ENCODE measurements at regions not wholly inside any gene's neighbourhood (a gene's known extent, or its start where the extent isn't known, plus 50 kb on each side); places are given as distances from the start of the nearest gene placed in this dataset.

DNA sequence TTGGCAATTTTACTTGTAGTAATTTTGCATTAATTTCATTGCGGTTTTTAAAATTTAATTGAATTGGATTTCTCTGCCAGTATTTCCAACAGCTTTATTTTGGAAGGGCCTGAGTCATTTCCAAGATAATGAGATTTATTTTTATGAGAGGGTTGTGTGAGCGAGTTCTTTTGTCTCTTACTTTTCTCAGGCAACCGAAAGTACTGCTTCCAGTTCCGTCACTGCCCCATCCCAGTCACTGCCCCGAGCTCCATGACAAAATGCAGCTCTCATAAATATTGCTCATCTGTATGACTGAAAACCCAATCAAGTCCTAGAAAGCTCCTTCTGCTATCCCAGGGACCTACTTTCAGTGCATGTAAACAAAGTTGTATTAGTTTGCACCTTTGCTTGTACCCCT is 468.4 kb upstream of the SEMA3D start:
- no peak overlapping the region for H3K4me3 Mint-ChIP-seq
- TF ChIP-seq, protein P1, sequence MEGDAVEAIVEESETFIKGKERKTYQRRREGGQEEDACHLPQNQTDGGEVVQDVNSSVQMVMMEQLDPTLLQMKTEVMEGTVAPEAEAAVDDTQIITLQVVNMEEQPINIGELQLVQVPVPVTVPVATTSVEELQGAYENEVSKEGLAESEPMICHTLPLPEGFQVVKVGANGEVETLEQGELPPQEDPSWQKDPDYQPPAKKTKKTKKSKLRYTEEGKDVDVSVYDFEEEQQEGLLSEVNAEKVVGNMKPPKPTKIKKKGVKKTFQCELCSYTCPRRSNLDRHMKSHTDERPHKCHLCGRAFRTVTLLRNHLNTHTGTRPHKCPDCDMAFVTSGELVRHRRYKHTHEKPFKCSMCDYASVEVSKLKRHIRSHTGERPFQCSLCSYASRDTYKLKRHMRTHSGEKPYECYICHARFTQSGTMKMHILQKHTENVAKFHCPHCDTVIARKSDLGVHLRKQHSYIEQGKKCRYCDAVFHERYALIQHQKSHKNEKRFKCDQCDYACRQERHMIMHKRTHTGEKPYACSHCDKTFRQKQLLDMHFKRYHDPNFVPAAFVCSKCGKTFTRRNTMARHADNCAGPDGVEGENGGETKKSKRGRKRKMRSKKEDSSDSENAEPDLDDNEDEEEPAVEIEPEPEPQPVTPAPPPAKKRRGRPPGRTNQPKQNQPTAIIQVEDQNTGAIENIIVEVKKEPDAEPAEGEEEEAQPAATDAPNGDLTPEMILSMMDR (conservative IDR thresholded peaks at IDR 0.05): no peak
- no peaks in the 10 kb centered on the region for H3K9me3 Mint-ChIP-seq
- DNase-seq (ENCODE audit: low read depth, low spot score): no peak
- H3K27me3 Mint-ChIP-seq (ENCODE audit: low read depth): no peaks in the 10 kb centered on the region
- H3K27ac Mint-ChIP-seq (ENCODE audit: unreplicated experiment): no peak overlapping the region
- no peaks in the 10 kb centered on the region for H3K4me1 Mint-ChIP-seq
- no peaks in the 10 kb centered on the region for H3K36me3 Mint-ChIP-seq (ENCODE audit: low read depth)

DNA sequence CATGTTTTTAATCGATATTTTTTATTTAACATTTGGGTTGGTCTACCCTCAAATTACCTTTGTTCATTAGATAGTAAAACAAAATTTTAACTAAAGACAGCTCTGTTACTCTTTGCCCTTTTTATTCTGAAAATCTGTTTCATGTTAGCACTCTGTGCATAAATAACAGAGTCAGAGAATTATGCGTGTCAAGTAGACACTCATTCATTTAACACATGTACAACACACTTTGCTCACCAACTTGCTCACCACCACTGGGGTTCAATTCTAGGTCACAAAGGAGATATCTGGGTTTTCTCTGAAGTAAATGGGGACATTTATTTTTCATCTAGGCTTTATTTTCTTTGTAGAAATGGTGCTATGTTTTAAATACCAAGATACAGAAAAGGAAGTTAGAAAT is 457.4 kb upstream of the SEMA3D start:
- TF ChIP-seq, protein P1 (conservative IDR thresholded peaks at IDR 0.05): no peak
- no peaks in the 10 kb centered on the region for H3K27me3 Mint-ChIP-seq (ENCODE audit: low read depth)
- peaks cover 5% of the 10 kb centered on the region for H3K9me3 Mint-ChIP-seq
- no peak for DNase-seq (ENCODE audit: low read depth, low spot score)
- no peak overlapping the region for H3K4me3 Mint-ChIP-seq
- H3K27ac Mint-ChIP-seq (ENCODE audit: unreplicated experiment): no peak overlapping the region
- no peaks in the 10 kb centered on the region for H3K36me3 Mint-ChIP-seq (ENCODE audit: low read depth)
- no peaks in the 10 kb centered on the region for H3K4me1 Mint-ChIP-seq

DNA sequence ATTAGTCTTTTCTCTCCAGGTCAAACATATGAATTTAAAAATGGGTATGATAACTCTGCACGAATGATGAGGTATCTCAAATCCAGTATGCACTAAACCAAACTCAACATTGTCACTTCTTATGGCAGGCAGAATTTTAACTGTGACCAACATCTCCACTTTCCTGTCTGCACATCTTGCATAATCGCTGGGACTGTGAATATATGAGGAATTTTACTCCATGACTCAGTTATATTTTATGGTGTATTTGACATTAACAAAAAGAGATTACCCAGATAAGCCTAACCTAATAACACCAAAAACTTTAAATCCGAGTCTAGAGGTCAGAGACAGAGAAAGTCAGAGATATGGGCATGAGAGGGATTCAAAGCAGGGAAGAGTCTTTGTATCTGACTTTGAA is 454.5 kb upstream of the SEMA3D start:
- TF ChIP-seq, protein P1 (conservative IDR thresholded peaks at IDR 0.05): no peak
- Mint-ChIP-seq H3K27ac (ENCODE audit: unreplicated experiment) (no peak overlapping the region), H3K4me1 (no peaks in the 10 kb centered on the region), H3K4me3 (no peak overlapping the region), H3K36me3 (ENCODE audit: low read depth) (no peaks in the 10 kb centered on the region), H3K27me3 (ENCODE audit: low read depth) (no peaks in the 10 kb centered on the region), H3K9me3 (peaks cover 5% of the 10 kb centered on the region)
- DNase-seq (ENCODE audit: low read depth, low spot score): no peak

DNA sequence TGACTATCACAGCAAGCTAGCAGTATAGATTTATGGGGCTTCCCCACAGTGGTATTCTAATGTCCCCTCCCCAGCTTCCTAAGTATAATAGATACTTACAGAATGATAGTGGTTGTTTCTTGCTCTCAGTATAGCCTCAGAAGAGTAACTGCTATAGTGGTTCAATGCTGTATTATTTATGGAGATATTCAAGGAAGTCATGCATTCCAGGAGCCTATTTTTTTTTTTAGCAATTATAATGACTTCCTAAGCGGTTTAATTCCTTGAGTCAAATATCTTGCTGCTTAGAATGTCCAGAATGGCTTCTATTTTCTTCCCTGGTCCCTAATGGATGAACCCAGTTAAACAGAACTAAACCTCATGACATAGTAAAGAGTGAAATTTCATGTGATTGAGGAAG is 451.5 kb upstream of the SEMA3D start:
- Mint-ChIP-seq H3K4me1 (no peaks in the 10 kb centered on the region), H3K27ac (ENCODE audit: unreplicated experiment) (no peak overlapping the region), H3K27me3 (ENCODE audit: low read depth) (no peaks in the 10 kb centered on the region), H3K9me3 (no peaks in the 10 kb centered on the region), H3K36me3 (ENCODE audit: low read depth) (no peaks in the 10 kb centered on the region), H3K4me3 (no peak overlapping the region)
- DNase-seq (ENCODE audit: low read depth, low spot score): no peak
- TF ChIP-seq, protein P1 (conservative IDR thresholded peaks at IDR 0.05): no peak

DNA sequence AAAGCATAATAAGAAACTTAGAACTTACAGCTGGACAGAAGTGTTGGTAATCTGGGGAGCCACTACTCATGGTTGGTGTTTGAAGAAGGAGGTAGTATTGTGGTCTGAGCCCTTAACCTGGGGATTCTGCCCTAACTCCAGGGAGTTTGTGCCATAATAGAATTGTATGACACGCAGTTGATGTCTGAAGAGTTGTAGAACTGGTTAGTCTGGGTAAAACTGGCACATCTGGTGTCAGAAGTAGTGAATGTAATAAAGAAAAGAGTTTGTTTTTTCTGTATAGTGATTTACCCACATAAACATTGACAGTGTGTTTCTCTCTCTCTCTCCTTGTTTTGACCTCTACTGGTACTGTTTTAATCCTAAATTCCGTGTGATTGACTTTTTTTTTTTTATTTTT is 448.1 kb upstream of the SEMA3D start:
- H3K27ac Mint-ChIP-seq (ENCODE audit: unreplicated experiment): no peak overlapping the region

More for the DNA sequence above, 448.1 kb upstream of the SEMA3D start:
- no peaks in the 10 kb centered on the region for H3K9me3 Mint-ChIP-seq
- DNase-seq (ENCODE audit: low read depth, low spot score): no peak
- peaks cover 9% of the 10 kb centered on the region for H3K4me1 Mint-ChIP-seq
- H3K4me3 Mint-ChIP-seq: no peak overlapping the region
- no peaks in the 10 kb centered on the region for H3K27me3 Mint-ChIP-seq (ENCODE audit: low read depth)
- TF ChIP-seq, protein P1 (conservative IDR thresholded peaks at IDR 0.05): no peak
- H3K36me3 Mint-ChIP-seq (ENCODE audit: low read depth): no peaks in the 10 kb centered on the region

Measured in neural crest cell (in vitro differentiated cells).